Keratinocyte (primary cell): ENCODE measurements at regions not wholly inside any gene's neighbourhood (a gene's known extent, or its start where the extent isn't known, plus 50 kb on each side); places are given as distances from the start of the nearest gene placed in this dataset.

Source experiments
- DNase-seq: peaks from one replicate; pipeline ENCODE4 v3.0.0-alpha.2; 2011; ENCODE audit warnings: low read depth, missing footprints, low spot score
- FAIRE-seq: peaks from 2 replicates; lab custom pipeline; 2011; peaks lifted over from hg19 to GRCh38; lab: Jason Lieb, UNC
- H2AFZ ChIP-seq: 2 replicates; pipeline ENCODE4 v1.6.0; 2012; ENCODE audit warnings: low read length, control low read depth, inconsistent platforms; ENCODE audit not compliant: control insufficient read depth
- H3K27ac ChIP-seq: 2 replicates; pipeline ENCODE4 v1.5.1; 2011; ENCODE audit warnings: low read length; ENCODE audit not compliant: control insufficient read depth, insufficient read depth
- H3K27me3 ChIP-seq: 3 replicates; pipeline ENCODE4 v1.6.0; 2011; ENCODE audit warnings: low read length; ENCODE audit not compliant: control insufficient read depth, insufficient read depth; ENCODE audit errors: extremely low read depth
- H3K36me3 ChIP-seq, 2 experiments: 2 replicates in 1 of 2; 3 replicates in 1 of 2; pipeline ENCODE4 v1.5.1; 2011; ENCODE audit warnings: low read length in 2 of 2, mild to moderate bottlenecking in 1 of 2; ENCODE audit not compliant: control insufficient read depth in 2 of 2, insufficient read depth in 2 of 2; ENCODE audit errors: extremely low read depth in 1 of 2
- H3K4me1 ChIP-seq: 3 replicates; pipeline ENCODE4 v1.5.1; 2011; ENCODE audit warnings: low read length; ENCODE audit not compliant: control insufficient read depth, insufficient read depth; ENCODE audit errors: extremely low read depth
- H3K4me2 ChIP-seq: 3 replicates; pipeline ENCODE4 v1.6.0; 2011; ENCODE audit warnings: low read depth, low read length; ENCODE audit not compliant: control insufficient read depth, insufficient read depth; ENCODE audit errors: extremely low read depth
- H3K4me3 ChIP-seq, 3 experiments: fragments of 200-600 bp in 1 of 3; sonication (generic) in 1 of 3; 2 replicates in 2 of 3; 3 replicates in 1 of 3; pipeline ENCODE4 v1.5.1; 2011 to 2016; ENCODE audit warnings: low read length in 3 of 3, mild to moderate bottlenecking in 3 of 3, control low read depth in 2 of 3, inconsistent platforms in 1 of 3, low read depth in 1 of 3, mixed read lengths in 1 of 3, mixed run types in 1 of 3, moderate library complexity in 1 of 3; ENCODE audit not compliant: control insufficient read depth in 2 of 3, insufficient read depth in 2 of 3; ENCODE audit errors: extremely low read depth in 1 of 3
- H3K79me2 ChIP-seq: 2 replicates; pipeline ENCODE4 v1.6.0; 2012; ENCODE audit warnings: low read length; ENCODE audit not compliant: control insufficient read depth, insufficient read depth
- H3K9ac ChIP-seq: 3 replicates; pipeline ENCODE4 v1.6.0; 2011; ENCODE audit warnings: low read length; ENCODE audit not compliant: control insufficient read depth, insufficient read depth; ENCODE audit errors: extremely low read depth
- H3K9me1 ChIP-seq: 3 replicates; pipeline ENCODE4 v1.6.0; 2011; ENCODE audit warnings: low read length; ENCODE audit not compliant: control insufficient read depth, insufficient read depth; ENCODE audit errors: extremely low read depth
- H3K9me3 ChIP-seq: 2 replicates; pipeline ENCODE4 v1.5.1; 2012; ENCODE audit warnings: low read depth, low read length; ENCODE audit not compliant: control insufficient read depth
- H4K20me1 ChIP-seq: 3 replicates; pipeline ENCODE4 v1.6.0; 2011; ENCODE audit warnings: low read length; ENCODE audit not compliant: control insufficient read depth, insufficient read depth; ENCODE audit errors: extremely low read depth
- CTCF ChIP-seq, 3 experiments: IDR thresholded peaks in 1 of 3; conservative IDR thresholded peaks in 1 of 3; optimal IDR thresholded peaks in 1 of 3; 2 replicates in 2 of 3; 3 replicates in 1 of 3; pipeline versions ENCODE3 to v1.5.1; 2011; ENCODE audit warnings: low read length in 3 of 3, mild to moderate bottlenecking in 3 of 3, moderate library complexity in 2 of 3, control low read depth in 1 of 3, inconsistent platforms in 1 of 3; ENCODE audit not compliant: insufficient read depth in 2 of 3; ENCODE audit errors: extremely low read depth in 1 of 3
- EZH2 ChIP-seq: IDR thresholded peaks from one replicate; pipeline ENCODE4 v1.6.1; 2012; ENCODE audit warnings: inconsistent platforms, mild to moderate bottlenecking, low read length, moderate library complexity
- dilution Hi-C: fragments of 300-500 bp; cut with MboI; formaldehyde crosslinking; loops from one replicate; pipeline ENCODE4 v1.7.0; 2020; ENCODE audit warnings: low sequenced_read_pairs; ENCODE audit not compliant: extremely low pct_ligation_motif_present

- H3K9me1 ChIP-seq = no peaks in the 10 kb centered on the region
- H3K79me2 ChIP-seq = no peaks in the 10 kb centered on the region
- dilution Hi-C loops = no loop called here
- H3K9ac ChIP-seq = no peak overlapping the region
- H3K9me3 ChIP-seq = no peaks in the 10 kb centered on the region
- H2AFZ ChIP-seq = no peak overlapping the region
- H3K36me3 ChIP-seq = no peaks in the 10 kb centered on the region
- H3K4me2 ChIP-seq = no peak overlapping the region
- no peak for TF ChIP-seq EZH2
- no peak for TF ChIP-seq CTCF (optimal IDR thresholded peaks at IDR 0.05 in 1 of 3, IDR thresholded peaks at IDR 0.05 in 1 of 3, conservative IDR thresholded peaks at IDR 0.05 in 1 of 3; ENCODE audit: extremely low read depth in 1 of 3, insufficient read depth in 2 of 3, low read length in 3 of 3)
- H3K27ac ChIP-seq = no peak overlapping the region
- no peaks in the 10 kb centered on the region for H3K4me1 ChIP-seq
- FAIRE-seq (no peak), DNase-seq (no peak)
- H4K20me1 ChIP-seq = no peaks in the 10 kb centered on the region
- H3K4me3 ChIP-seq = no peak overlapping the region
- H3K27me3 ChIP-seq = no peaks in the 10 kb centered on the region
Observed at GRCh38 chr7:84705706-84706105, 481.1 kb downstream of the SEMA3D start.

GRCh38 chr7:84705079-84705478 is 481.8 kb downstream of the SEMA3D start:
- no peak overlapping the region for H3K27ac ChIP-seq
- H4K20me1 ChIP-seq = no peaks in the 10 kb centered on the region
- dilution Hi-C loops = no loop called here
- H2AFZ ChIP-seq = no peak overlapping the region
- FAIRE-seq = no peak
- no peaks in the 10 kb centered on the region for H3K36me3 ChIP-seq
- no peak overlapping the region for H3K9ac ChIP-seq
- no peaks in the 10 kb centered on the region for H3K9me1 ChIP-seq
- H3K4me1 ChIP-seq = no peaks in the 10 kb centered on the region
- no peaks in the 10 kb centered on the region for H3K9me3 ChIP-seq
- no peaks in the 10 kb centered on the region for H3K27me3 ChIP-seq
- H3K4me2 ChIP-seq = no peak overlapping the region
- no peak for TF ChIP-seq CTCF (optimal IDR thresholded peaks at IDR 0.05 in 1 of 3, IDR thresholded peaks at IDR 0.05 in 1 of 3, conservative IDR thresholded peaks at IDR 0.05 in 1 of 3; ENCODE audit: extremely low read depth in 1 of 3, insufficient read depth in 2 of 3, low read length in 3 of 3)
- TF ChIP-seq EZH2 = no peak
- no peak for DNase-seq
- H3K4me3 ChIP-seq = no peak overlapping the region
- no peaks in the 10 kb centered on the region for H3K79me2 ChIP-seq
